NOMO-1 treated with dmso at 0.1 percent for 144 hours (cell line): ENCODE measurements at regions not wholly inside any gene's neighbourhood (a gene's known extent, or its start where the extent isn't known, plus 50 kb on each side); places are given as distances from the start of the nearest gene placed in this dataset.

Experiments used
- DNase-seq: peaks from one replicate; lab custom pipeline; 2025; ENCODE audit not compliant: unreplicated experiment; lab: John Stamatoyannopoulos, UW

DNA sequence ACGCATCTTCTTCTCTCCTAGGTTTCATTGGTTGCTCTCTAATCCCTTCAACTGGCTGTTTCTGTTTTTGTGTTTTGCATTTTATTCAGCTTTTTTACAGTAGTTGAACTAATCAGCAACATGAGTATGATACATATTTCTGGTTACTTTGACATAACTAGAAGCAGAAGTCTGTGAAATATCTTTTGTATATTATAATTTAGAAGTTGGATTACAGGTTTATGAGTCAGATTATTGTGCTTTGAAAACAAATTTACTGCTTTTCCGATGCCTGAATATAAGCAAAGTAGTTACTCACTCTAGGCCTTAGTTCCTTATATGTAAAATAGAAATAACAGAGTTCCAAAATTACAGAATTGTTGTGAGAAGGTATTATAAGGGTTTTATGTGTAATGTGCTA is 96.2 kb upstream of the MEOX2 start:
- DNase-seq = no peak

DNA sequence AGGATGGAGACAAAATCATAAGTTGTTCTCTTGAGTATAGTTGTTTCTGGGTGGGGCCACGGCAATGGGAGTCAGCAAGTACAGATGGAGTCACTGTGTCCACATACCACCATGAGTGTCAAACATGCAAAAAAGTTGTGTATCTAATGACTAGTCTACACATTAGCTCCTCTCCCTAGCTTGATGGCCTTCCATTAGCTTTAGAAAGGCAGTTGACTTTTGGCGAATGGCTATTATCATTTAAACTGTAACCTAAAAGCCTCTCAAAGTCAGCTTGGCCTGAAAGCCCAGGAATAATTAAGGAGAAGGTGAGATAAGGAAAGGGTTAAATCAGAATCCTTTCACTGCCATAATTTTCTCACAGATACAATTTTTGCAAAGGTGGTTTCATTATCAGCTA is 95.5 kb upstream of the MEOX2 start:
- no peak for DNase-seq

DNA sequence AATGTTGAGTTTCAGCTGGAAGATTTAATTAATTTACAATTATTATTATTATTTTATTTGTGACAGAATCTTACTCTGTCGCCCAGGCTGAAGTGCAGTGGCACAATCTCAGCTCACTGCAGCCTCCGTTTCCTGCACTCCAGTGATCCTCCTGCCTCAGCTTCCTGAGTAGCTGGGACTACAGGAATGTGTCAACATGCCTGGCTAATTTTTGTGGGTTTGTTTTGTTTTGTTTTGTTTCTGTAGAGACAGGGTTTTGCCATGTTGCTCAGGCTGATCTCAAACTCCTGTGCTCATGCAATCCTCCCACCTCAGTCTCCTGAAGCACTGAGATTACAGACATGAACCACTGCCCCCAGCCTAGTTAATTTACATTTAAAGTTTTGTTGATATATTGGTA is 93.8 kb upstream of the MEOX2 start:
- no peak for DNase-seq

DNA sequence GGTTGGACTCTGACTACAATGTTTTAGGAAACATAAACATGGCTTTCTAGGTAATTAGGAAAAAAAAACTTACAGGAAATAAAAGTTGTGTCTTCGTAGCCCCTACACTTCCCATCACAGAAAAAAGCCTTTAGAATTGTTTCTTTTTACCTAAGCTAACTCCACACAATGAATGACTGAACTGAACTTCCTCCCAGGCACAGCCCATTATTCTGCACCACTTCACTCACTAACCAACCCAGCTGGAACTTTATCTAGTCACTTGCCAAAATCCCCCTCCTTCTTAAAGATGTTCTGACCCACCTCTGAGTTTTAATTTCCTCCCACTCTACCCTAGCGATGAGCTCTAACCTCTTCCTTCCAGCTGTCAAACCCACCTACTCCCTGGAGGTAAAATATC is 91.7 kb upstream of the MEOX2 start:
- DNase-seq = no peak

DNA sequence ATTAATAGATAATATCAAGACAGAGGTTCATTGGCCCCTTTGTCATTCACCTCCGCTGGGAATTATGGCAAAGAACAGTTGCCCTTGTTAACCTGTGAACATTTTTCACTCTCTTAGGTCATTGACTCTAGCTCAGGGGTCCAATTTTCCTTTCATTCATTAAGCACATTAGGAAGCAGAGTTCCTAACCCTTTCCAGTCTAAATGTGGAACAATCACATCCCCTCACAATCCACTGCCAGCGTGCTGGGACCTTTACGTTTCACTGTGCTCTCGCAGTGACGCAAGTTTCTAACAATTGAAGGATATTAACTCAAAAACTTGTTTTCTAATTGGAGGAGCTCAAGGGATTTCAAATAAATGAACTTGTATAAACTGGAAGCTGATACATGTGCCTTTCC is 79.3 kb upstream of the MEOX2 start:
- no peak for DNase-seq

DNA sequence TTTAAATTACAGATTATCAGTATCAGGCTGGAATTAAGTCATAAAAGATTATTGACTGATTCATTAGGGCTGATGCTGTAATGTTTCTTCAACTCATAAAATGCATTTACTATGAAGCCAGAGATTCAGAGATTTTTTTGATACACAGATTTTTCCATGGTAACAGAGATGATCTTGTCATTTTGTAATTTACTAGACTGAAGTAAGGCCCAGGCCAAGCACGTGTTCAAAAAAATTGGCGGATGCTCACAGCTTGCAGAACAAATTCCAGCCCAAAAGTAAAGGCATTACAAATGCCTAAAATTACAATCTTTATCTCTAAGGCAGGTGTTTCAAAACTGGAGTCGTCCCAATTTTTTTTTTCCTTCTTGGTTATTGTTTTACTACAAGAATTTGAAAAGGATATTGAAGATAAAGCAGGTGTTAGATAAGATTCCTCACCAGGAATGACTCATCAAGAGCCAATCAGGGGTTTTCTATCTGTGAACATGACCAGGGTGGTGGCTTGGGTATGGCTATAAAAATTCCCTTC is 78.4 kb upstream of the MEOX2 start:
- DNase-seq = no peak

DNA sequence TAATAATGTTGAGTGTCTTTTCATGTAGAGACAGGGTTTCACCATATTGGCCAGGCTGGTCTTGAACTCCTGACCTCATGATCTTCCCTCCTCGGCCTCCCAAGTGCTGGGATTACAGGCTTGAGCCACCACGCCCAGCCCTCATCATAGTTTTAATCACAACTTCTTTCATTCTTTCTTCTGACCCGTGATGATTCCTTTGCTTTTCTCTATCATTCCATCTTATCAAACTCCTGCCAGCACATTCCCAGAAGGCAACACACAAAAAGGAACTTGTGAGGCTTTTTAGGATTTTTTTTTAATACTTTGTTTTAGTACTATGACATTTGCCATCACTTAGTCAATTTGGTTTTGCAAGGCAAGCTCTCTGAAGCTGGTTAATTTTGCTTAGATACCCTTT is 77.5 kb upstream of the MEOX2 start:
- DNase-seq = no peak

DNA sequence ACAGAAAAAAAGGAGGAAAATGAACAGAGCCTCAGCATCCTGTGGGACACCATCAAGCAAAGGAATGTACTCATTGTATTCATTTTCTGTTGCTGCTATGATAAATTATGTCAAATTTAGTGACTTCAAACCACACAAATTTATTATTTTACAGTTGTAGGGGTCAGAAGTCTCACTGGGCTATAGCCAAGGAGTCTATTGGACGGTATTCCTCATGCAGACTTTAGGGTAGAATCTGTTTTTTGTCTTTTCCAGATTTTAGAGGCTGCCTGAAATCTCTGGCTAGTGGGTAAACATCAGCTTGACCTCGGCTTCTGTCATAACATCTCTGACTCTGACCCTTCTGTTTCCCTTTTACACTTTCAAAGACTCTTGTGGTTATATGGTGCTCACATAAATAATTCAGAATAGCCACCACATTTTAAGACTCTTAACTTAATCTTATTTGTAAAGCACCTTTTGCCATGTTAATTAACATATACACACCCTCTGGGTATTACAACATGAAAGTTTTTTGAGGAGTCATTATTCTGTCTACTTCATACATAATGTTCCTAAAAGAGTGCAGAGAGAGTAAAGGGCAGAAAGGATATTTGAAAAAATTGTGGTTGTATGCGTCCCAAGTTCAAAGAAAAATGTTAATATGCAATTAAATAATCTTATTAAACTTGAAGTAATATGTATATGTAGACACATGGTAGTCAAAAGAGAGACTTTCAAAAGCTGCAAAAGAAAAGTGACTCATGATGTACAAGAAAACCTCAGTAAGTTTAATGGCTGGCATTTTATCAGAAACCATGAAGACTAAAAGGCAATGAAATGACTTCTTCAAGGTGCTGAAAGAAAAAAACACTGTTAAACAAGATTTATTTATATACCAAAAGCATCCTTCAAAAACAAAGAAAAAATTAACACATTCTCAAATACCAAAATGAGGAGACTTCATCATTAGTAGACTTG is 70.8 kb upstream of the MEOX2 start:
- DNase-seq = no peak

DNA sequence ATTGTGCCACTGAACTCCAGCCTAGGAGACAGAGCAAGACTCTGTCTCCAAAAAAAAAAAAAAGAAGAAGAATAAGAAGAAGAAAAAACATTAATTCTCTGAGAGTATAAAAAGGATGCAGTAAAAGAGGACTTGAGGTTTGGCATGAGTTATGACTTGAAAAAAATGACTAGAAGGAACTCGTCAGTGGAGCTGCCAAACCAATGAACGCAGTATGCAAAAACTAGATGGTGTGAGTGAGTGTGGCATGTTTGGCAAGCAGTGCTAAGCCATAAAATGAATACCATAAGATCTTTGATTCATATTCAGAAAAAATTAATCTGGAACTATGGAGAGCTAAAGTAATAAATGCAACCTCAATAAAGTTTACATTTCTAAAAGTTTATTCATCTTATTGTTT is 68.6 kb upstream of the MEOX2 start:
- no peak for DNase-seq

DNA sequence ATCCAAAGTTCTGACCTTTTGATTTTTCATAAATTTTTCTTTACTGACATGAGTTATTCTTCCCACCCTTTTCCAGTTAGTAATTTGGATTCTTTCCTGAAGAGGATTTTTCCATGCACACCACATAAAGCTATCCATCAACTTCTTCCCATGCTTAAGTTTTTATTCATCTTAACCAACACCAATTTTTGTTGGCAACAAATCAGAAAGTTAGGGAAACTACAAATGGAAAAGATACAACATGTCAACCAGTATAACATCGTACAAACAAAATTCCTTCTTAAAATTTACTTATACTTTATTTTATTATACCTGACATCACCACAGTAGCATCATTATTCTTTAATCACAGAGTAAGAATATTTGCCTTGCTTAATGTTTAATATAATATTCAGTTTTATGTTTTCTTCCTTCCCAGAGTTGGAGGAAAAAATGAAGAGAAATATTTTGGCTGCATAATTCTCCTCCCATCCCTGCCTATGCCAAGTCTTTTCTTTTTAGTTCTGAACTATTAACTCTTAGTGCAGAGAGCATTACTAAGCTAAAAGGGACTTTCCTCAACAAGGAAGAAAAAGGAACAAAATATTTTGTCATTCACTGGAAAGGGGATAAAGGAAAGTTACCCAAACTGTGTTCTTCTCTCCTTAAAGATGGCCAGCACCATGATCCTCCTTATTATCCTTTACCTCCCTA is 67.5 kb upstream of the MEOX2 start:
- no peak for DNase-seq

DNA sequence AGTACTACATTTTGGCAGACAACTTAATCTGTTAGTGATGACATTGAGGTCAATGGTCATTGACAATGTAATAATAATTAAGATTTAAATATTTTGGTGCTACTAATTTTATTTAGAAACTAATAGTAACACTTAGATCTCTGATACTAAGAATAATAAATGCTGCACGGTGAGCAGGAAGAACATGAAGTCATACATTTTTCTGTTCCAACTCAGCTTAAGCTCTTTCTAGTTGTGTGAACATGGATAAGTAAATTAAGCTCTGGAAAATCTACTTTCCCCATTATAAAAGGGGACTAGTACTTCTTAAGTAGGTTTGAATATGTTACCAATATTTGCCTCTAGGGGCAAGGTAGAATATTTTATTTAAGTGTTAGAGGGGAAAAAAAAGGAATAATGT is 65.9 kb upstream of the MEOX2 start:
- no peak for DNase-seq

DNA sequence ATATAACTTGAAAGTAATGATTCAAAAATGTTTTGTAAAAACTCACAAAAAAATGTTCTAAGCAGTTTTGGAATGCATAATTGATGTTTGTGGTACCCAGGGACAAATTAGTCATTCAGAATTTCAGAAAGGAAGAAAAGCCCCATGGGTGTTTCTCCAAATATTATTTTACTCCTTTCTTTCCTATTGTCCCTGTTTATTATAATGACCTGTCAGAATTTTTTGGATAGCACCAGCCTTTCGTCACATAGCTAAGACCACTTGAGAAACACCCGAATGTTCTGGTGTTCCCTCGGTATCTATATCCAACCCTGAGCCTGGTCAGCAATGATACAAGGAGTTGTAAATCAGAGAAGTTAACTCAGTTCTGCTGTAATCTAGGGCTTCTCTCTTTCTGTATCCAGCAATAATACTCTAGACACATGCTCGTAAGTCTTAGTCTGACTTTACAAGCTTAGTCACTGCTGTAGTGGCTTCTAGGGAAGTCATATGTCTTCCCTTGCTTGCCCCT is 64.8 kb upstream of the MEOX2 start:
- DNase-seq = no peak

DNA sequence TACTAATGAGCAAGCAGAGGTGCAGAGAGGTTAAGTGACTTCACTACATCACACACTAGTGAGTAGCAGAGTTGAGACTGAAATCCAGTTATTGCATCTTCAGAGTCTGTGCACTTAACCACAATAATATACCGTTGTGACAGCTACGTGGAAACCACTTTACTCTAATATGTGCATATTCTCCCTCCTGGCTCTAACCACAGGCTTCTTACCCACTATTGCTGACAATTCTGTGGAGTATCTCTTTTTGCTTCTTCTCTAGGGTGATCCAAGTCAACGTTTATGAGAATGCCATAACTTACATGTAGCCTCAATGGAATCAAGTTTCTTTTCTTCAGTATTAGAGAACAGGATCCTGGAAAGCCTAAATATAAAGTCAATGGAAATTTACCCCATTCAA is 64.2 kb upstream of the MEOX2 start:
- no peak for DNase-seq

DNA sequence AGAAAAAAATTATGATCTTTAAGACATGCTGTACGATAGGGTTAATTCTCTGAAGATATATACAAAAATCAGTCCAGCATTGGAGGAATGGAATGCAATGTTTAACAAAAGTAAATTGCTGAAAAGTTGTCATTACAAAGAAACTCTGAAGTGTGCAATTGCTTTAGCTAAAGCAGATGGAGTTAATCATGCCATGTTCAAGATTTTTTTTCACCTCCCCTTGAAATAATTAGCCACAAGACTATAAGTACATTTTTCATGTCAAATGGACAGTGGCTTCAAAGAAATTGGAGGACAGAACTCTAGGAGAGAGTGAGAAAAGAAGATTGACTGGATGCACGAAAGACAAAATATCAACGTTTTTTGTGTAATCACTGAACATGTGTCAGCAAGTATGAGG is 63.1 kb upstream of the MEOX2 start:
- DNase-seq = no peak

DNA sequence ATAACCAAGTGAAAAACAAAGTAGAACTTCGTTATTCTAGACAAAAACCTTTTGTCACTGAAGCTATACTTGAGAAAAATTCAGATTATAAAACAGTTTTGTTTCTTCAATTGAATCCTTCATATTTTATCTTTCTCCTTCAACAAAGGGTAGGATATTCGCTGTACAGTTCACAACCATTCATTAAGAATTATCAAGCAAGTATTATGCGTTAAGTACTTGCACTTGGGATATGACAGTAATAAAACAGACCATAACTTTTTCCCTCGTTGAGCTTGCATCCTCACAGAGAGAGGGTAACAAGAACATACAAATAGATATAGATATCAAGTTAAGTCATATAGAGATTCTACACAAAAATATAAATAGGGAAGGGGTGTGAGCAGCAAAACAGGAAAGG is 61.2 kb upstream of the MEOX2 start:
- no peak for DNase-seq

DNA sequence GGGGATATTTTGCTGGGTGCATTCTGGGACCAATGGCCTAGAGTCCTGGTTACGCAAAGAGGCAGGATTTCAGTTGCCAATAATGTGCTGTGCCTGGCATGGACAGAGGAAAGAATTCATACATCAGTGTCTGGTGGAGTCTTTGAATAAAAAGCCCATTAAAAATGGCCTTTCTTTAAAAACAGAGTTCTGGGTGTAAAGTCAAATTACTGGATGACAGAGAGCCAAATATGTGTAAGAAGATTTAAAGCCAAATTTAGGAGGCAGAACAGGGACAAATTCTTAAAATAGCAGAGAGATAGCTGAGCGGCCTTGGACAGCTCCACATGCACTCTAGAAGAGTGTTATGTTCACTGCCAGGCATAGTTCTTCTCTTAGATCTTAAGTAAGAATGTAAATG is 60.8 kb upstream of the MEOX2 start:
- no peak for DNase-seq

DNA sequence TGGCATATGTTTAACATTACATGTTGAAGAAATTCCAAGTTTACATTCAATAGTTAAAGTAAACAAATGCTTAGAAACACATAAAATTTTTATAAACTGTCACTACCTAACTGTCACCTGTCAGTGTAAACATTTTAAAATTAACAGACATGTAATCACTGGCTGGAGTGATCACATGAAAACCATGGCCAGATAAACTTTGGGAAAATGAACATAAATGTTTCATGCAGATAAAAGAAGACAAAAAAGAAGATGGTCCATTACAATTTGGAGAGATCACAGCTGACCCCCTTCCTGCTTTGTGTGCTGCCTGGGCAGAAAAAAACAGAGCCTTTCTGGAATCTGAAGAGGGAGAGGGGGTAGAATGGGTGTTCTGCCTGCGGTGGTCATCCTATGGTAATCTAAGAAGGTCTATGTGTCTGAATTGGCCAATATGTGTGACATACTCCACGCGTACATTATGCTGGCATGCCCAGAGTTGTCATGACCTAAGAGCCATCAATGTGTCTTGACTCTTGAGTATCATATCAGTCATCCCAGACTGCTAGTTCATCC is 57.5 kb upstream of the MEOX2 start:
- no peak for DNase-seq

DNA sequence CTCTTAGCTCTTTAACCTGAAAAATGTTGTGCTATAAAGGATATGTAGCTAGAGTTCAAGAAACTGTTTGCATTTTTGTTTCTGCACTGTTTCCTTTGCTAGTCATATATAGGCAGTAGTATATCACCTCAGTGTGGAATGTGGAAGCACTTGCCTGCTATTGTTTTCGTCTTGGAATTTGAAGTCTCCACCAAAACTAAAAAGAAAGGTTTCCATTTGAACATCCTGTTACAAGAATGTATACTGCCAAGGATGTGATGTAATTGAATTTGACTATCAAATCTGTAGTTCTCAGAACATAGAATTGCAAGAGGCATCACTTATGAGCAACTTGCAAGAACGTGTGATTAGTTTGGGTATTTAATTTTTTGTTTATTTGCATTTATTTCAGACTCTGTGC is 51.1 kb upstream of the MEOX2 start:
- DNase-seq = no peak
